Esophagus squamous epithelium (tissue), 5 donors: ENCODE measurements at regions not wholly inside any gene's neighbourhood (a gene's known extent, or its start where the extent isn't known, plus 50 kb on each side); places are given as distances from the start of the nearest gene placed in this dataset.

ENCODE experiments used
- DNase-seq: peaks from one replicate; lab custom pipeline; 2025; lab: John Stamatoyannopoulos, UW
- H3K27ac ChIP-seq, 4 donors: fragments of 200-600 bp; sonication (generic); one replicate each; pipeline ENCODE4 v1.5.1; 2016 to 2019; ENCODE audit warnings: mild to moderate bottlenecking in 1 of 4
- H3K27me3 ChIP-seq, 4 donors: fragments of 200-600 bp; sonication (generic); 1 replicate in 3 of 4; 2 replicates in 1 of 4; pipeline versions ENCODE4 v1.5.1 to v1.6.0; 2017 to 2021; ENCODE audit warnings: antibody characterized with exemption in 1 of 4
- H3K36me3 ChIP-seq, 3 donors: fragments of 200-600 bp; sonication (generic); one replicate each; pipeline ENCODE4 v1.5.1; 2016 to 2019
- H3K4me1 ChIP-seq, 3 donors: fragments of 200-600 bp; sonication (generic); one replicate each; pipeline ENCODE4 v1.5.1; 2017 to 2019
- H3K4me3 ChIP-seq, 4 donors: fragments of 200-600 bp; sonication (generic); 1 replicate in 3 of 4; 2 replicates in 1 of 4; pipeline ENCODE4 v1.5.1; 2016 to 2019; ENCODE audit warnings: mild to moderate bottlenecking in 2 of 4, moderate library complexity in 1 of 4
- H3K9me3 ChIP-seq, 3 donors: fragments of 200-600 bp; sonication (generic); one replicate each; pipeline ENCODE4 v1.5.1; 2016 to 2019
- CTCF ChIP-seq, 6 experiments: fragments of 450-650 bp in 4 of 6; fragments of 200-600 bp in 2 of 6; sonication (generic) in 2 of 6; IDR thresholded peaks; one replicate each; pipeline ENCODE4 v1.5.1; 2016 to 2019; ENCODE audit warnings: antibody characterized with exemption in 6 of 6, mild to moderate bottlenecking in 4 of 6, moderate library complexity in 4 of 6
- POLR2A ChIP-seq, 4 donors: fragments of 450-650 bp; IDR thresholded peaks; one replicate each; pipeline ENCODE4 v1.6.1; 2017; ENCODE audit warnings: antibody characterized with exemption in 4 of 4, mild to moderate bottlenecking in 4 of 4, moderate library complexity in 3 of 4
- WGBS, 2 donors: methylation state at CpG; one replicate each; pipeline ENCODE4 v1.1.5; 2018; 5-methylcytosine and 5-hydroxymethylcytosine counted together
- intact Hi-C: fragments of 100-400 bp; cut with DNase I; formaldehyde crosslinking; loops from one replicate; pipeline ENCODE4 v1.15.0; 2022
- donor health status: DM: yes; HTN: yes; CAD: no.

DNA sequence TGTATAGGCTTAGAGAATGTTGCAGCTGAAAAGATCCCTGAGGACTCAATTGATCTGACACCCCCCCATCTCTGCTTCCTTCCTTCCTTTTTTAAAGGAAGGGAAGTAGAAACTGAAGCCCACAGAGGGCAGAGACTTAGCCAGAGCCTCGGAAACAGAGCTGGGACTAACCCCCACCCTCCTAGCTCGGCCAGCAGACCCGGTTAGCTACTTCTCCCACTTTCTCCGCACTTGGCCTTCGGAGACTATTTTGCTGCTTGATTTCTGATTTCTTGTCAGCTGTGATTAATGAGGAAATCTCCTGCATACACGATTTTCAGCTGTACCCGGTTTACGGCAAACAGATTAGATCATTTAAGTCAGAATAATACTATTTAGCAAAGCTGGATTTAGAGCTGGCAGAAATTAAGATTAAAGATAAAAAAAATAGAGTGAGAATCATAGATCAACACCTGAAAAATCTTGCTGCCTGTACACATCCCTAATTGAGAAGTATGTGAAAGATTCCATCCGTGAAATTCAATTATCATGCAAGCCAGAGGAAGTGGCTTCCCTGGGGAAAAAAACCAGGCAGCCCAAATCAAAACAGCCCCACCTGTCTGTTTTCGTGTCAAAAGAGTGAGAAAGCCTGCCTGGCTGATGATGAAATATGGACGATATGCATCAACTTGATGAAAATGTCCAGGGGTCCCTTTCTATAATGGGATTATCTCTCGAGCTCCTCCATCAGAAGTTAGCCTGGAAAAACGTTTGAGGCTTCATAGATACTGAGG is 159.5 kb upstream of the SHB start:
- H3K4me3 ChIP-seq = no peak overlapping the region
- H3K36me3 ChIP-seq = no peaks in the 10 kb centered on the region
- H3K9me3 ChIP-seq = no peaks in the 10 kb centered on the region
- intact Hi-C loops = no loop called here
- peaks cover 0 to 19% (median 15%) of the 10 kb centered on the region in 3 donors for H3K4me1 ChIP-seq
- no peak overlapping the region for H3K27ac ChIP-seq
- WGBS, 2 donors = 40 to 53% methylated on average over 13 of the region's 13 CpGs
- no peak for DNase-seq
- TF ChIP-seq CTCF (IDR thresholded peaks at IDR 0.05) (no peak), POLR2A (IDR thresholded peaks at IDR 0.05) (no peak)
- peaks cover 0 to 22% (median 0%) of the 10 kb centered on the region in 4 donors for H3K27me3 ChIP-seq

- H3K9me3 ChIP-seq = no peaks in the 10 kb centered on the region
- TF ChIP-seq POLR2A (IDR thresholded peaks at IDR 0.05) (no peak), CTCF (IDR thresholded peaks at IDR 0.05) (no peak)
- no peaks in the 10 kb centered on the region for H3K36me3 ChIP-seq
- no peak overlapping the region for H3K4me3 ChIP-seq
- H3K4me1 ChIP-seq = peaks cover 0 to 19% (median 15%) of the 10 kb centered on the region in 3 donors
- no peak for DNase-seq
- intact Hi-C loops = no loop called here
- H3K27me3 ChIP-seq = peaks cover 0 to 19% (median 0%) of the 10 kb centered on the region in 4 donors
- 29 to 39% methylated on average over 10 of the region's 10 CpGs for WGBS, 2 donors
- H3K27ac ChIP-seq = no peak overlapping the region
Observed at GRCh38 chr9:38227656-38228055, 158.6 kb upstream of the SHB start.

GRCh38 chr9:38227061-38227540 is 158.1 kb upstream of the SHB start:
- no peak for DNase-seq
- Histone ChIP-seq H3K36me3 (no peaks in the 10 kb centered on the region), H3K27ac (no peak overlapping the region), H3K9me3 (no peaks in the 10 kb centered on the region), H3K4me3 (peak overlapping the region in 2 of 4 donors; percentile 4 to 45), H3K27me3 (peaks cover 0 to 19% (median 0%) of the 10 kb centered on the region in 4 donors), H3K4me1 (peaks cover 0 to 19% (median 15%) of the 10 kb centered on the region in 3 donors)
- WGBS, 2 donors = 0% methylated on average over 3 to 7 of the region's 12 CpGs
- TF ChIP-seq POLR2A (IDR thresholded peaks at IDR 0.05) (no peak), CTCF (IDR thresholded peaks at IDR 0.05) (no peak)
- intact Hi-C loops = no loop called here

DNA sequence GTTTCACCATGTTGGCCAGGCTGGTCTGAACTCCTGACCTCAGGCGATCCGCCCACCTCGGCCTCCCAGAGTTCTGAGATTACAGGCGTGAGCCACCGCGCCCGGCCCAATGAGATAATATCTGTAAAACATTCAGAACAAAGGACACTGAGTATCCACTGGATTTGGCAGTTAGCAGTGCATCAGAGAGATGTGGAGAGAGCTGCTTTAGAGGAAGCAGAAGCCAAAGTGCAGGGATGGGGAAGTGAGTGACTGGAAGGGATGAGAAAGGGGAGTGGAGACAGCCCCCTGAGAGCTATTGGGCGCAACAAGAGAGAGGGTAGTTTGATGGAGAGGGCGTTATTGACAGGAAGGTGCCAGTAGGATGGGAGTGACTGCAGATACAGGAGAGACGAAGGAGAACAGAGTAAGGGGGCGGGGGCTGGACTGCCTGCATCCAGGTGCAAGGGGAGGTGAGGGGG is 157.5 kb upstream of the SHB start:
- Histone ChIP-seq H3K4me1 (peaks cover 0 to 19% (median 15%) of the 10 kb centered on the region in 3 donors), H3K36me3 (no peaks in the 10 kb centered on the region), H3K4me3 (peak overlapping the region in 2 of 4 donors; percentile 4 to 45), H3K27me3 (peaks cover 0 to 19% (median 0%) of the 10 kb centered on the region in 4 donors), H3K27ac (no peak overlapping the region), H3K9me3 (no peaks in the 10 kb centered on the region)
- 9 to 10% methylated on average over 3 to 4 of the region's 11 CpGs for WGBS, 2 donors
- intact Hi-C loops = no loop called here
- TF ChIP-seq POLR2A (IDR thresholded peaks at IDR 0.05) = no peak
- no peak for TF ChIP-seq CTCF (IDR thresholded peaks at IDR 0.05)
- DNase-seq = no peak

- 79 to 97% methylated on average over 6 of the region's 6 CpGs for WGBS, 2 donors
- TF ChIP-seq POLR2A (IDR thresholded peaks at IDR 0.05) = no peak
- no peak for TF ChIP-seq CTCF (IDR thresholded peaks at IDR 0.05)
- no peaks in the 10 kb centered on the region for H3K36me3 ChIP-seq
- no peak overlapping the region for H3K27ac ChIP-seq
- DNase-seq = no peak
- peaks cover 0 to 19% (median 0%) of the 10 kb centered on the region in 4 donors for H3K27me3 ChIP-seq
- H3K4me1 ChIP-seq = peaks cover 0 to 19% (median 15%) of the 10 kb centered on the region in 3 donors
- no peak overlapping the region for H3K4me3 ChIP-seq
- H3K9me3 ChIP-seq = no peaks in the 10 kb centered on the region
- intact Hi-C loops = no loop called here
Observed at GRCh38 chr9:38224941-38225340, 155.9 kb upstream of the SHB start.
